WI38 (cell line): ENCODE measurements at regions not wholly inside any gene's neighbourhood (a gene's known extent, or its start where the extent isn't known, plus 50 kb on each side); places are given as distances from the start of the nearest gene placed in this dataset.

ENCODE experiments used
- H3K4me3 ChIP-seq: 2 replicates; pipeline ENCODE4 v1.5.1; 2011; ENCODE audit warnings: low read depth, mild to moderate bottlenecking, control low read depth, low read length
- CTCF ChIP-seq: IDR thresholded peaks from 2 replicates; pipeline ENCODE4 v1.5.1; 2012; ENCODE audit warnings: low read depth, mild to moderate bottlenecking, control low read depth, low read length

GRCh38 chr16:49068224-49068623 is 213.4 kb downstream of the CBLN1 start:
- TF ChIP-seq CTCF: no peak
- no peak overlapping the region for H3K4me3 ChIP-seq

GRCh38 chr16:49067776-49068175 is 213.9 kb downstream of the CBLN1 start:
- no peak overlapping the region for H3K4me3 ChIP-seq
- TF ChIP-seq CTCF: no peak

GRCh38 chr16:49061137-49061714 is 220.4 kb downstream of the CBLN1 start:
- TF ChIP-seq CTCF: no peak
- no peak overlapping the region for H3K4me3 ChIP-seq

- H3K4me3 ChIP-seq: no peak overlapping the region
- no peak for TF ChIP-seq CTCF
Measured at GRCh38 chr16:49060728-49061127, 220.9 kb downstream of the CBLN1 start.

GRCh38 chr16:49058382-49058781 is 223.3 kb downstream of the CBLN1 start:
- TF ChIP-seq CTCF: no peak
- H3K4me3 ChIP-seq: no peak overlapping the region

- no peak overlapping the region for H3K4me3 ChIP-seq
- TF ChIP-seq CTCF: no peak
Measured at GRCh38 chr16:49057936-49058335, 223.7 kb downstream of the CBLN1 start.

GRCh38 chr16:49057391-49057790 is 224.2 kb downstream of the CBLN1 start:
- TF ChIP-seq CTCF: no peak
- no peak overlapping the region for H3K4me3 ChIP-seq
